ENCODE measurements at regions not wholly inside any gene's neighbourhood (a gene's known extent, or its start where the extent isn't known, plus 50 kb on each side); places are given as distances from the start of the nearest gene placed in this dataset.
"Not testable (repeated sequence)": the region's sequence is repeated elsewhere in the genome, so short reads cannot be mapped to it uniquely, and the experiment has no call there.

- H3K4me3 ChIP-seq (ENCODE audit: low read length), result no peak overlapping the region
- ChIA-PET POLR2A (no interaction called here), CTCF (no interaction called here)
- H3K4me1 Mint-ChIP-seq, result no peaks in the 10 kb centered on the region
- no peak overlapping the region for H3K4me3 Mint-ChIP-seq
- H3K9me3 ChIP-seq (ENCODE audit: control insufficient read depth in 2 of 3, low read length in 3 of 3), result no peaks in the 10 kb centered on the region
- no peak overlapping the region for H3K27ac ChIP-seq (ENCODE audit: low read depth, low read length)
- H3K27ac Mint-ChIP-seq, result no peak overlapping the region
- intact Hi-C loops (cut with micrococcal nuclease), result no loop called here
- ATAC-seq (no peak), DNase-seq (no peak)
- no peaks in the 10 kb centered on the region for H3K27me3 ChIP-seq (ENCODE audit: control insufficient read depth in 2 of 2, insufficient read depth in 2 of 2, low read length in 2 of 2)
- peaks cover 0 to 5% (median 0%) of the 10 kb centered on the region in 5 donors for H3K27me3 Mint-ChIP-seq
- H3K9me3 Mint-ChIP-seq, result peaks cover 0 to 12% (median 2%) of the 10 kb centered on the region in 11 donors
- H3K4me1 ChIP-seq (ENCODE audit: control insufficient read depth in 2 of 2, insufficient read depth in 2 of 2, low read length in 2 of 2), result no peaks in the 10 kb centered on the region
- no peaks in the 10 kb centered on the region for H3K36me3 Mint-ChIP-seq
- no peaks in the 10 kb centered on the region for H3K36me3 ChIP-seq (ENCODE audit: control insufficient read depth in 2 of 3, insufficient read depth in 3 of 3, low read length in 3 of 3)
Observed at GRCh38 chr4:95779447-95779846, 60.4 kb upstream of the PDHA2 start.

DNA sequence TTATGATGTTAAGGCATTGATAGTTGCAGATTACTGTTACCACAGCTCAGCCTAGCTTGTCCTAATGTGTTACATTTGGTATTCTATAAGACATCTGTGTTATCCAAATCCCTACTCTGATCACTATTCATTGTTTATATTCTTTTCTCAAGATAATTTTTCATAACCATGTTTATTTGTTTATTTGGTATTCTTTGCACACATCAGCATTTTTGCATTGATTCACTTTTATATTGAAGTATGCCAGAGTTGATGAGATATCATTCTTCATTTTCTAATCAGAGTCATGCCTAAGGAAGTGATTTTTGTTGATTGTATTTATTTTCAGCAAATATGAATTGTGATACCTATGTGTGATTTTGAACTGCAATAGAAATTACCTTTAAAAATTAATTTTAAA, 61.2 kb upstream of the PDHA2 start:
- no peak overlapping the region for H3K27ac ChIP-seq (ENCODE audit: low read depth, low read length)
- H3K9me3 Mint-ChIP-seq, result peaks cover 0 to 12% (median 2%) of the 10 kb centered on the region in 11 donors
- no peak overlapping the region for H3K4me3 Mint-ChIP-seq
- no peak overlapping the region for H3K4me3 ChIP-seq (ENCODE audit: low read length)
- H3K27ac Mint-ChIP-seq, result no peak overlapping the region
- DNase-seq (no peak), ATAC-seq (no peak)
- H3K27me3 Mint-ChIP-seq, result peaks cover 0 to 5% (median 0%) of the 10 kb centered on the region in 5 donors
- no peaks in the 10 kb centered on the region for H3K9me3 ChIP-seq (ENCODE audit: control insufficient read depth in 2 of 3, low read length in 3 of 3)
- no peaks in the 10 kb centered on the region for H3K36me3 Mint-ChIP-seq
- no peaks in the 10 kb centered on the region for H3K27me3 ChIP-seq (ENCODE audit: control insufficient read depth in 2 of 2, insufficient read depth in 2 of 2, low read length in 2 of 2)
- no peaks in the 10 kb centered on the region for H3K4me1 ChIP-seq (ENCODE audit: control insufficient read depth in 2 of 2, insufficient read depth in 2 of 2, low read length in 2 of 2)
- CTCF ChIA-PET, result no interaction called here
- POLR2A ChIA-PET, result no interaction called here
- H3K4me1 Mint-ChIP-seq, result no peaks in the 10 kb centered on the region
- intact Hi-C loops (cut with micrococcal nuclease), result no loop called here
- H3K36me3 ChIP-seq (ENCODE audit: control insufficient read depth in 2 of 3, insufficient read depth in 3 of 3, low read length in 3 of 3), result no peaks in the 10 kb centered on the region

DNA sequence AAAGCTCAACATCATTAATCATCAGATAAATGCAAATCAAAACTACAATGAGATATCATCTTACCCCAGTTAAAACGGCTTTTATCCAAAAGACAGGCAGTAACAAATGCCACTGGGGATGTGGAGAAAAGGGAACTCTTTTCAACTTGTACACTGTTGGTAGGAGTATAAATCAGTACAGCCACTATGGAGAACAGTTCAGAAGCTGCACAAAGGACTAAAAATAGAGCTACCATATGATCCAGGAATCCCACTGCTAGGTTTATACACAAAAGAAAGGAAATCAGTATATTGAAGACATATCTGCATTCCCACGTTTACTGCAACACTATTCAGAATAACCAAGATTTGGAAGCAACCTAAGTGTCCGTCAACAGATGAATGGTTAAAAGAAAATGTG, 69.3 kb upstream of the PDHA2 start:
- H3K27me3 ChIP-seq (ENCODE audit: control insufficient read depth in 2 of 2, insufficient read depth in 2 of 2, low read length in 2 of 2); H3K27ac ChIP-seq (ENCODE audit: low read depth, low read length); H3K36me3 Mint-ChIP-seq; H3K27ac Mint-ChIP-seq; H3K27me3 Mint-ChIP-seq; H3K4me1 ChIP-seq (ENCODE audit: control insufficient read depth in 2 of 2, insufficient read depth in 2 of 2, low read length in 2 of 2); DNase-seq; H3K36me3 ChIP-seq (ENCODE audit: control insufficient read depth in 2 of 3, insufficient read depth in 3 of 3, low read length in 3 of 3); POLR2A ChIA-PET; CTCF ChIA-PET; H3K9me3 Mint-ChIP-seq; intact Hi-C loops (cut with micrococcal nuclease); H3K9me3 ChIP-seq (ENCODE audit: control insufficient read depth in 2 of 3, low read length in 3 of 3); H3K4me3 Mint-ChIP-seq; H3K4me1 Mint-ChIP-seq; ATAC-seq; H3K4me3 ChIP-seq (ENCODE audit: low read length): not testable (repeated sequence)

- H3K36me3 ChIP-seq (ENCODE audit: control insufficient read depth in 2 of 3, insufficient read depth in 3 of 3, low read length in 3 of 3), result no peaks in the 10 kb centered on the region
- no peak for DNase-seq
- H3K27ac Mint-ChIP-seq, result no peak overlapping the region
- POLR2A ChIA-PET, result no interaction called here
- no peaks in the 10 kb centered on the region for H3K27me3 ChIP-seq (ENCODE audit: control insufficient read depth in 2 of 2, insufficient read depth in 2 of 2, low read length in 2 of 2)
- H3K36me3 Mint-ChIP-seq, result no peaks in the 10 kb centered on the region
- intact Hi-C loops (cut with micrococcal nuclease), result no loop called here
- peaks cover 0 to 5% (median 0%) of the 10 kb centered on the region in 5 donors for H3K27me3 Mint-ChIP-seq
- no peaks in the 10 kb centered on the region for H3K4me1 Mint-ChIP-seq
- H3K4me3 Mint-ChIP-seq, result no peak overlapping the region
- peaks cover 0 to 13% (median 0%) of the 10 kb centered on the region in 11 donors for H3K9me3 Mint-ChIP-seq
- H3K4me3 ChIP-seq (ENCODE audit: low read length), result no peak overlapping the region
- no peak for ATAC-seq
- CTCF ChIA-PET, result no interaction called here
- no peaks in the 10 kb centered on the region for H3K4me1 ChIP-seq (ENCODE audit: control insufficient read depth in 2 of 2, insufficient read depth in 2 of 2, low read length in 2 of 2)
- no peaks in the 10 kb centered on the region for H3K9me3 ChIP-seq (ENCODE audit: control insufficient read depth in 2 of 3, low read length in 3 of 3)
- no peak overlapping the region for H3K27ac ChIP-seq (ENCODE audit: low read depth, low read length)
Observed at GRCh38 chr4:95764961-95765360, 74.9 kb upstream of the PDHA2 start.

DNA sequence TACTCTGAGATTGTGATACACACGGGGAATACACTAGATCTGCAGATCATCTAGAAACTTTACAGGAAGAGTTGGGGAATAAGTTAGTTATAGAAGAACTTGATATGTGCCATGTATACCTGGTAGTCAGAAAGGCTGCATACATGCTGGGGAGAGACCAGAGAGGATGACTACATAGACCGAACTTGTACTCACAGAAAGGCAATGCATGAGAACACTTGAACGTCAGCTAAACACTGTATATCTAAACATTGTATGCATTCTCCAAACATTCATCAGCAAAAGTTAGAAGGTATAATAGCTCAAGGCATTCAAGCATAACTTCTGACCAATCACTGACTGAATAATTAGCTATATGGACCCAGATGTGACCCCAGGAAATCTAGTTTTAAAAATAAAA, 78.0 kb upstream of the PDHA2 start:
- Histone ChIP-seq H3K27ac (ENCODE audit: low read depth, low read length) (no peak overlapping the region), H3K4me1 (ENCODE audit: control insufficient read depth in 2 of 2, insufficient read depth in 2 of 2, low read length in 2 of 2) (no peaks in the 10 kb centered on the region), H3K4me3 (ENCODE audit: low read length) (no peak overlapping the region), H3K27me3 (ENCODE audit: control insufficient read depth in 2 of 2, insufficient read depth in 2 of 2, low read length in 2 of 2) (no peaks in the 10 kb centered on the region), H3K9me3 (ENCODE audit: control insufficient read depth in 2 of 3, low read length in 3 of 3) (no peaks in the 10 kb centered on the region), H3K36me3 (ENCODE audit: control insufficient read depth in 2 of 3, insufficient read depth in 3 of 3, low read length in 3 of 3) (no peaks in the 10 kb centered on the region)
- peaks cover 0 to 5% (median 0%) of the 10 kb centered on the region in 5 donors for H3K27me3 Mint-ChIP-seq
- ChIA-PET POLR2A (no interaction called here), CTCF (no interaction called here)
- peaks cover 0 to 13% (median 0%) of the 10 kb centered on the region in 11 donors for H3K9me3 Mint-ChIP-seq
- intact Hi-C loops (cut with micrococcal nuclease), result no loop called here
- no peak overlapping the region for H3K4me3 Mint-ChIP-seq
- ATAC-seq (no peak), DNase-seq (no peak)
- H3K4me1 Mint-ChIP-seq, result peaks cover 0 to 3% (median 0%) of the 10 kb centered on the region in 7 donors
- no peaks in the 10 kb centered on the region for H3K36me3 Mint-ChIP-seq
- no peak overlapping the region for H3K27ac Mint-ChIP-seq

DNA sequence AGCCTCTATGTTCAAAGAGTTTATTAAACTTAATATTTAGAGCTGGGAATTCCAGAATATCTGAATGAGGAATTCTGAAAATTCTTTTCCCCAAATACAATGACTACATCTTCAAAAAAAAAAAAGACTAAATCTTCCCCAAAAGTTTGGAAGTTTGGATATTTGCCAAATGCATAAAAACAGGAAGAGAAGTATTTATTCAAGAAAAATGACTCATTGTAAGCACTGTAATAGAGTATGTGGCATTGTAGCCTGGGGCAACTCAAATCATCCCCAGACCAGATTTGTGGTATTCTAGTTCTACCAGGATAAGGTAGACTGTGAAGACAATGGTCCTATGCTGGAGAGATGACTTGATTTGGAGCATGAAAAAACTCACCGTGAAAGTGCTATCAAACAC, 78.5 kb upstream of the PDHA2 start:
- Mint-ChIP-seq H3K36me3 (no peaks in the 10 kb centered on the region), H3K9me3 (peaks cover 0 to 12% (median 0%) of the 10 kb centered on the region in 11 donors), H3K27me3 (peaks cover 0 to 5% (median 0%) of the 10 kb centered on the region in 5 donors), H3K4me1 (peaks cover 0 to 3% (median 0%) of the 10 kb centered on the region in 7 donors), H3K27ac (no peak overlapping the region), H3K4me3 (no peak overlapping the region)
- no peak for ATAC-seq
- ChIA-PET POLR2A (no interaction called here), CTCF (no interaction called here)
- no peak for DNase-seq
- Histone ChIP-seq H3K4me1 (ENCODE audit: control insufficient read depth in 2 of 2, insufficient read depth in 2 of 2, low read length in 2 of 2) (no peaks in the 10 kb centered on the region), H3K9me3 (ENCODE audit: control insufficient read depth in 2 of 3, low read length in 3 of 3) (no peaks in the 10 kb centered on the region), H3K4me3 (ENCODE audit: low read length) (no peak overlapping the region), H3K27me3 (ENCODE audit: control insufficient read depth in 2 of 2, insufficient read depth in 2 of 2, low read length in 2 of 2) (no peaks in the 10 kb centered on the region), H3K27ac (ENCODE audit: low read depth, low read length) (no peak overlapping the region), H3K36me3 (ENCODE audit: control insufficient read depth in 2 of 3, insufficient read depth in 3 of 3, low read length in 3 of 3) (no peaks in the 10 kb centered on the region)
- intact Hi-C loops (cut with micrococcal nuclease), result no loop called here

DNA sequence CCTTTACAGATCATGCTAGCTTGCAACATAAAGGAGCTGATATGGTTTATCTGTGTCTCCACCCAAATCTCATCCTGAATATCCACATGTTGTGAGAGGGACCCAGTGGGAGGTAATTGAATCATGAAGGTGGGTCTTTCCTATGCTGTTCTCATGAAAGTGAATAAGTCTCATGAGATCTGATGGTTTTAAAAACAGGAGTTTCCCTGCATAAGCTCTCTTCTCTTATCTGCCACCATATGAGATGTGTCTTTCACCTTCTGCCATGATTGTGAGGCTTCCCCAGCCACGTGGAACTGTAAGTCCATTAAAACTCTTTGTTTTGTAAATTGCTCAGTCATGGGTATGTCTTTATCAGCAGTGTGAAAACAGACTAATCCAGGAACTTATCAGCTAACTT, 79.2 kb upstream of the PDHA2 start:
- DNase-seq; H3K9me3 ChIP-seq (ENCODE audit: control insufficient read depth in 2 of 3, low read length in 3 of 3); H3K27me3 Mint-ChIP-seq; H3K9me3 Mint-ChIP-seq; H3K36me3 Mint-ChIP-seq; ATAC-seq; H3K4me3 ChIP-seq (ENCODE audit: low read length); H3K27ac Mint-ChIP-seq; H3K36me3 ChIP-seq (ENCODE audit: control insufficient read depth in 2 of 3, insufficient read depth in 3 of 3, low read length in 3 of 3); H3K4me1 ChIP-seq (ENCODE audit: control insufficient read depth in 2 of 2, insufficient read depth in 2 of 2, low read length in 2 of 2); H3K27ac ChIP-seq (ENCODE audit: low read depth, low read length); H3K4me1 Mint-ChIP-seq; H3K27me3 ChIP-seq (ENCODE audit: control insufficient read depth in 2 of 2, insufficient read depth in 2 of 2, low read length in 2 of 2); POLR2A ChIA-PET; H3K4me3 Mint-ChIP-seq; intact Hi-C loops (cut with micrococcal nuclease); CTCF ChIA-PET: not testable (repeated sequence)
